ENCODE measurements at regions not wholly inside any gene's neighbourhood (a gene's known extent, or its start where the extent isn't known, plus 50 kb on each side); places are given as distances from the start of the nearest gene placed in this dataset.
"Not testable (repeated sequence)": the region's sequence is repeated elsewhere in the genome, so short reads cannot be mapped to it uniquely, and the experiment has no call there.

DNA sequence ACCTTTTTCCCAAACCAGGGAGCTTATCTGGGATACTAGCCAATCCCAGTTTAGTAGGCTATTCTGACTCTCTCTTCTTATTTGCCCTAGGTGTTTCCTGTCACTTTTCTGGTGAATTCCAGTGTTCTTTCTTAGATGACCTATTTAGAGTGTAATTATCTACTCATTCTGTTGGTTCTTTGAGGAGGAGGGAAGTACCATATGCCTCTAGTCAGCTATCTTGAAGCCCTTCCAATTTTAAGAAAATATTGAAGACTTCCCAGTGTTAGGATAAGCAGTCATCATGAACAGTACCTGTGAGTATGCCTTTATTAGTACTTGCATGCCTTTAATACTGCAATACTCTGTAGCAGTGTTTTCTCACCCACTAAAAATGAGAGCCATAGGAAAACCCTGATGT lies 724.3 kb upstream of the SLITRK1 start:
- DNase-seq (ENCODE audit: insufficient read length, low spot score): no peak
- TF ChIP-seq SPI1 (IDR thresholded peaks at IDR 0.05; ENCODE audit: low read depth, low read length) (no peak), POLR2AphosphoS5 (IDR thresholded peaks at IDR 0.05; ENCODE audit: low read depth, low read length) (no peak), PAX5 (IDR thresholded peaks at IDR 0.05; ENCODE audit: insufficient read depth, low read length, severe bottlenecking) (no peak), TAF1 (IDR thresholded peaks at IDR 0.05; ENCODE audit: low read depth, low read length) (no peak), POU2F2 (IDR thresholded peaks at IDR 0.05; ENCODE audit: low read depth, low read length) (no peak), POLR2A (IDR thresholded peaks at IDR 0.05; ENCODE audit: low read depth, low read length) (no peak)
- no peak for FAIRE-seq

DNA sequence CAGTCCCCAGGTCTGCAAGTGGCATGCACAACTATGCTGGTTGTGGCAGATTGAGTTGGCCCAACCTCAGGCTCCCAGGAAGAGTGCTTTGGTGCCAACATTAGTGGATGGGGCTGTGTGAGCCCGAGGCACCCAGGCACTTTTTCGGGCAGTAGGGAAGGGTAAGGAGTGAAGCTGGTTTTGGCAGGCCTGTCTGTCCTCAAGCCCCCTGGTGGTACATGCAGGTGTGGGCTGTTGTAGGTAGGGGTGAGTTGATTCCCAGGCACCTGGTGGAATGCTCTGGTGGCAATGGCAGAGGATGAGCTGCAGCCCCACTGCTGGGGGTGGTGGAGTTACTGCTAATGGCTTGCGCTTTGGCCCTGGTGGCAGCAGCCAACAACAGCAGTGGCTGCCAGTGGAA lies 723.7 kb upstream of the SLITRK1 start:
- TF ChIP-seq SPI1 (IDR thresholded peaks at IDR 0.05; ENCODE audit: low read depth, low read length) (no peak), POLR2AphosphoS5 (IDR thresholded peaks at IDR 0.05; ENCODE audit: low read depth, low read length) (no peak), POLR2A (IDR thresholded peaks at IDR 0.05; ENCODE audit: low read depth, low read length) (no peak), PAX5 (IDR thresholded peaks at IDR 0.05; ENCODE audit: insufficient read depth, low read length, severe bottlenecking) (no peak), POU2F2 (IDR thresholded peaks at IDR 0.05; ENCODE audit: low read depth, low read length) (no peak), TAF1 (IDR thresholded peaks at IDR 0.05; ENCODE audit: low read depth, low read length) (no peak)
- no peak for FAIRE-seq
- no peak for DNase-seq (ENCODE audit: insufficient read length, low spot score)

DNA sequence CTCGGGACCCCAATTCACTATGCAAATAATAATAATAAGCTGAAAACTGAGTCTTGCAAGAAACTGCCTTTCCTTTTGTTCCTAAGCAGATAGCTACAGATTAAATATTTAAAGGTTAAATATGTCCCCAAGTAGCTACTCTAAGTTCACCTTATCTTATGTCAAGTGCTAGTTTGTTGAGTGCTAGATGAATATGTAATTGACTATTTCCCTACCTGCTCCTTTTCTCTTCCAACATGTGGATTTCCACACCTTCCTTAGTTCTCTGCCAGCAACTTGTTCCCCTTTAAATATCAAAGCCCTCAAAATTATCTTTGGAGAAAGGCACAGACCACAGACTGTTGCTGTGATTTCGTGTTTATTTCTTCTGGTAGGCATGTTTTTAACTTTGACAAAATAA lies 709.2 kb upstream of the SLITRK1 start:
- no peak for DNase-seq (ENCODE audit: insufficient read length, low spot score)
- FAIRE-seq: no peak

DNA sequence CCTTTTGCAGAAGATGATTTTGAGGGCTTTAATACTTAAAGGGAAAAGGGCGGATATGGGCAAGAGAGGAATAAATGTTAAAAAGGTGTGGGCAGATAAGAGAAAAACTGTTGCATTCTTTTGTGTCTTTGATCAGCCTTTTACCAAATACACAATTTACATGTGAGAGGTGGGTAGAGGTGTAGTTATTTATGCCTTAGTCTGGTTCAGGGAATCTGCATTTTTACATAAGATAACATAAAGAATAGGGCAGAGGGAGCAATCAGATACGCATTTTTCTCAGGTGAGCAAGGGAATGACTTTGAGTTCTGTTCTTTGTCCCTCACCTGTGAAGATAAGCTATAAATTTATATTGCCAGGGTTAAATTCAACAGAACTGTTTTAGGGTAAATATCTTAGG lies 708.4 kb upstream of the SLITRK1 start:
- no peak for FAIRE-seq
- TF ChIP-seq PAX5 (IDR thresholded peaks at IDR 0.05; ENCODE audit: insufficient read depth, low read length, severe bottlenecking): no peak
- TF ChIP-seq SPI1 (IDR thresholded peaks at IDR 0.05; ENCODE audit: low read depth, low read length): no peak
- no peak for TF ChIP-seq POLR2A (IDR thresholded peaks at IDR 0.05; ENCODE audit: low read depth, low read length)
- TF ChIP-seq POU2F2 (IDR thresholded peaks at IDR 0.05; ENCODE audit: low read depth, low read length): no peak
- no peak for TF ChIP-seq TAF1 (IDR thresholded peaks at IDR 0.05; ENCODE audit: low read depth, low read length)
- TF ChIP-seq POLR2AphosphoS5 (IDR thresholded peaks at IDR 0.05; ENCODE audit: low read depth, low read length): no peak
- no peak for DNase-seq (ENCODE audit: insufficient read length, low spot score)

More for the DNA sequence above, 709.2 kb upstream of the SLITRK1 start:
- TF ChIP-seq POU2F2 (IDR thresholded peaks at IDR 0.05; ENCODE audit: low read depth, low read length): no peak
- TF ChIP-seq TAF1 (IDR thresholded peaks at IDR 0.05; ENCODE audit: low read depth, low read length): no peak
- TF ChIP-seq POLR2AphosphoS5 (IDR thresholded peaks at IDR 0.05; ENCODE audit: low read depth, low read length): no peak
- TF ChIP-seq POLR2A (IDR thresholded peaks at IDR 0.05; ENCODE audit: low read depth, low read length): no peak
- TF ChIP-seq SPI1 (IDR thresholded peaks at IDR 0.05; ENCODE audit: low read depth, low read length): no peak
- TF ChIP-seq PAX5 (IDR thresholded peaks at IDR 0.05; ENCODE audit: insufficient read depth, low read length, severe bottlenecking): no peak

DNA sequence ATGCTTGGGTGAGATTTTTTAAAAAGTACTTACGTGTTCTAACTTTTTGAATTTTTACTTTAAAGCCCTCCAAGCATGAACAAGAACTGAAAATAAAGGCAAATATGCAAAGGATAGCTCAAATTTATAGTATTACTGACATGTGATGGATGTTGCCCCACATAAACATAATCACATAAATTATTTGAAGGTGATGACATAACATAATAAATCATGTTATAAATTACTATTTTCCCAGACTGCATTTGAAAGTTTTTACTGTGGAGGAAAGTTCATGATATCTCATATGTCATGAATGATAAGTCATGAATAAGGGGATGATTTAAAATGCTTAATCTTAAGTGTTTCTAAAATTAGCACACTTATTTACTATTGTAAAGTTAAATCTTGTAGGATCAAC lies 705.7 kb upstream of the SLITRK1 start:
- DNase-seq (ENCODE audit: insufficient read length, low spot score) (no peak), FAIRE-seq (no peak)
- TF ChIP-seq POLR2AphosphoS5 (IDR thresholded peaks at IDR 0.05; ENCODE audit: low read depth, low read length): no peak
- no peak for TF ChIP-seq PAX5 (IDR thresholded peaks at IDR 0.05; ENCODE audit: insufficient read depth, low read length, severe bottlenecking)
- TF ChIP-seq POLR2A (IDR thresholded peaks at IDR 0.05; ENCODE audit: low read depth, low read length): no peak
- TF ChIP-seq SPI1 (IDR thresholded peaks at IDR 0.05; ENCODE audit: low read depth, low read length): no peak
- no peak for TF ChIP-seq TAF1 (IDR thresholded peaks at IDR 0.05; ENCODE audit: low read depth, low read length)

DNA sequence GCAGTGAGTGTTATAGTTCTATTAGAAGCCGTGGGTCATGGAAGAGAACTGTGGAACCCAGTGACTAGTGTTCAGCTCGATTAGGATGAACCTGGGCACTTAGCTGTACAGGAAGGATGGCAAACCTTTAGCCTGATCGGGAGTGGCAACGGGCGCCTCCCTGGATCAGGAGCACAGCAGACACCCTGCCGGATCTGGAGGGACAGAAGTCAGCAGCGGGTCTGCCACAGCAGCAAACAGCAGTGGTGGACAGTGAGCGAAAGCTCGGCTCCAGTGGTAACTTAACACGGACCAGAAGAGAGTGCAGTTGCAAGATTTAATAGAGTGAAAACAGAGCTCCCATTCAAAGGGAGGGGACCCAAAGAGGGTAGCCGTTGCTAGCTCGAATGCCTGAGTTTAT lies 697.6 kb upstream of the SLITRK1 start:
- not testable (repeated sequence) for FAIRE-seq

DNA sequence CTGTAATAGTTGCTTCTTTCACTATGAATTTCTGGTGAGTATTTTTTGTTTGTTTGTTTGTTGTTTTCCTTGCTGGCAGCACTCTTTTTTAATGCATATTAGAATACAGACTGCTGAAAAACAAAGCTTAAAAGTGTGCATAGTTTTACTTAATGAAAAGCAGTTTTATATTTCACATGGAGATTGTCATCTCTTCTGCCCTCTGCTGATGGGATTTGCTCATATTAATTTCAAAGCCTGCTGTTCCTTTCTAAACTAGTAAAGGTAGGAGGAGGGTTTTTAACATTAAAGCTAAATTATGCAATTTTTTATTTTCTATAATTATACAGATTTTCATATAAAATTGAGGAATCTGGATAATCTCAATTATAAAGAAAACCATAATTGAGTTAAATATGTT lies 692.6 kb upstream of the SLITRK1 start:
- DNase-seq (ENCODE audit: insufficient read length, low spot score): no peak
- TF ChIP-seq POU2F2 (IDR thresholded peaks at IDR 0.05; ENCODE audit: low read depth, low read length) (no peak), POLR2A (IDR thresholded peaks at IDR 0.05; ENCODE audit: low read depth, low read length) (no peak), PAX5 (IDR thresholded peaks at IDR 0.05; ENCODE audit: insufficient read depth, low read length, severe bottlenecking) (no peak), TAF1 (IDR thresholded peaks at IDR 0.05; ENCODE audit: low read depth, low read length) (no peak), POLR2AphosphoS5 (IDR thresholded peaks at IDR 0.05; ENCODE audit: low read depth, low read length) (no peak), SPI1 (IDR thresholded peaks at IDR 0.05; ENCODE audit: low read depth, low read length) (no peak)
- no peak for FAIRE-seq

More for the DNA sequence above, 697.6 kb upstream of the SLITRK1 start:
- DNase-seq (ENCODE audit: insufficient read length, low spot score): not testable (repeated sequence)

DNA sequence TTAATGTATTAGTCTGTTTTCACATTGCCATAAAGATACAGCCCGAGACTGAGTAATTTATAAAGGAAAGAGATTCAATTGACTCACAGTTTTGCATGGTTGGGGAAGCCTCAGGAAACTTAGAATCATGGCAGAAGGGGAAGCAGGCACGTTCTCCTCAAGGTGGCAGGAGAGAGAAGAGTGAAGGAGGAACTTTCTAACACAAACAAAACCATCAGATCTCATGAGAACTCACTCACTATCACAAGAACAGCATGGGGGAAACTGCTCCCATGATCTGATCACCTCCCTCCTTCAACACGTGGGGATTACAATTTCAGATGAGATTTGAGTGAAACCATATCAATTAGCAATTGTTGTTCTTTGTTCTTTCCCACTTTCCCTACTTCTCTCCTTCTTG lies 689.0 kb upstream of the SLITRK1 start:
- FAIRE-seq: no peak
- TF ChIP-seq SPI1 (IDR thresholded peaks at IDR 0.05; ENCODE audit: low read depth, low read length): no peak
- TF ChIP-seq TAF1 (IDR thresholded peaks at IDR 0.05; ENCODE audit: low read depth, low read length): no peak
- TF ChIP-seq PAX5 (IDR thresholded peaks at IDR 0.05; ENCODE audit: insufficient read depth, low read length, severe bottlenecking): no peak
- no peak for TF ChIP-seq POU2F2 (IDR thresholded peaks at IDR 0.05; ENCODE audit: low read depth, low read length)
- TF ChIP-seq POLR2AphosphoS5 (IDR thresholded peaks at IDR 0.05; ENCODE audit: low read depth, low read length): no peak
- no peak for TF ChIP-seq POLR2A (IDR thresholded peaks at IDR 0.05; ENCODE audit: low read depth, low read length)
- DNase-seq (ENCODE audit: insufficient read length, low spot score): no peak

DNA sequence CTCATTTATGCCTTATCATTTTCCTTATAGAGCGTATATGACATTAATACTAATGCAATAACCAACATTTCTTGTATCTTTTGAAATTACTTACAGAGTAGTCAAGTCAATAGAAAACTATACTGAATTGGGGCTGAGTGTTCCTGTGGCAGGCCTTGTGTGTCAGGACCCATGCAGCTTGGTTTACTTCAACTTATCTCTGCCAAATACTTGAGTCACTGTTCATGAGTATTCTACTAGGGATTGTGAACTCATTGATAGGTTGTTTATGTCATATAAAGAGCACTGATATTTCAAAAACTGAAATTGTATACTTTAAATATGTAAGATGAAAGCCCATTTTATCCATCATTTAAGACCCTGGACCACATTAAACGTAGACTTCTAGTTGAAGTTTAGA lies 688.6 kb upstream of the SLITRK1 start:
- TF ChIP-seq POLR2AphosphoS5 (IDR thresholded peaks at IDR 0.05; ENCODE audit: low read depth, low read length) (no peak), POU2F2 (IDR thresholded peaks at IDR 0.05; ENCODE audit: low read depth, low read length) (no peak), SPI1 (IDR thresholded peaks at IDR 0.05; ENCODE audit: low read depth, low read length) (no peak), TAF1 (IDR thresholded peaks at IDR 0.05; ENCODE audit: low read depth, low read length) (no peak), PAX5 (IDR thresholded peaks at IDR 0.05; ENCODE audit: insufficient read depth, low read length, severe bottlenecking) (no peak), POLR2A (IDR thresholded peaks at IDR 0.05; ENCODE audit: low read depth, low read length) (no peak)
- DNase-seq (ENCODE audit: insufficient read length, low spot score) (no peak), FAIRE-seq (no peak)

DNA sequence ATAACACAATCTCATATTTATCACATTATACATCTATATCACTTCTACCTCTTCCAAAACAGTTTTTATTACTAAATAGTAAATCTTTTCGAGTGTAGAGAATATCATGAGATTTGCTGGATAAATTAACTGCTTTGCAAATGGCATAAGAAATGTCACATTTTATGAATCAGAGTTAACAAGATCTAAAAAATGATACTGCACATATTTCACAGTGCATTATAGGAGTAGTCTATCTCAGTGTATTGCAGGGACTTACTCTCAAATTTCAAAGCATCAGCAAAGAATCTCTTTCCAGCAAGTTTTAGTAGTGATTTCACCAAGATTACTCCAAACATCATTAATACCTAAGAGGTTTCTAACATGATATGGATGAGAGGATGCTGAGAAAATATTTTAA lies 687.1 kb upstream of the SLITRK1 start:
- FAIRE-seq (no peak), DNase-seq (ENCODE audit: insufficient read length, low spot score) (no peak)
- TF ChIP-seq SPI1 (IDR thresholded peaks at IDR 0.05; ENCODE audit: low read depth, low read length): no peak
- no peak for TF ChIP-seq PAX5 (IDR thresholded peaks at IDR 0.05; ENCODE audit: insufficient read depth, low read length, severe bottlenecking)
- no peak for TF ChIP-seq TAF1 (IDR thresholded peaks at IDR 0.05; ENCODE audit: low read depth, low read length)
- no peak for TF ChIP-seq POU2F2 (IDR thresholded peaks at IDR 0.05; ENCODE audit: low read depth, low read length)
- no peak for TF ChIP-seq POLR2AphosphoS5 (IDR thresholded peaks at IDR 0.05; ENCODE audit: low read depth, low read length)
- TF ChIP-seq POLR2A (IDR thresholded peaks at IDR 0.05; ENCODE audit: low read depth, low read length): no peak

Data from GM12891 (cell line).